ENCODE measurements at regions not wholly inside any gene's neighbourhood (a gene's known extent, or its start where the extent isn't known, plus 50 kb on each side); places are given as distances from the start of the nearest gene placed in this dataset.

- no peak for TF ChIP-seq TOX (CRISPR knock-in tag; IDR thresholded peaks at IDR 0.05; ENCODE audit: borderline replicate concordance)
- TF ChIP-seq CSDC2 (CRISPR knock-in tag; IDR thresholded peaks at IDR 0.05) = no peak
These were observed 84.7 kb upstream of the SLC25A36 start (continued) for GRCh38 chr3:140856905-140857304.

- TF ChIP-seq PATZ1 (CRISPR knock-in tag; IDR thresholded peaks at IDR 0.05; ENCODE audit: borderline replicate concordance) (no peak), PPARA (CRISPR knock-in tag; IDR thresholded peaks at IDR 0.05; ENCODE audit: borderline replicate concordance) (no peak), SNAI2 (CRISPR knock-in tag; IDR thresholded peaks at IDR 0.05) (no peak), CSDC2 (CRISPR knock-in tag; IDR thresholded peaks at IDR 0.05) (no peak), TSHZ2 (CRISPR knock-in tag; IDR thresholded peaks at IDR 0.05) (no peak), BACH2 (CRISPR knock-in tag; IDR thresholded peaks at IDR 0.05; ENCODE audit: borderline replicate concordance) (no peak), TCF4 (CRISPR knock-in tag; IDR thresholded peaks at IDR 0.05; ENCODE audit: borderline replicate concordance) (no peak), OSR1 (CRISPR knock-in tag; IDR thresholded peaks at IDR 0.05) (no peak), POU6F1 (CRISPR knock-in tag; IDR thresholded peaks at IDR 0.05; ENCODE audit: borderline replicate concordance, low read depth) (no peak), ESRRG (CRISPR knock-in tag; IDR thresholded peaks at IDR 0.05) (no peak), ZNF8 (CRISPR knock-in tag; IDR thresholded peaks at IDR 0.05) (no peak), GLIS3 (CRISPR knock-in tag; IDR thresholded peaks at IDR 0.05) (no peak), ARNTL (CRISPR knock-in tag; IDR thresholded peaks at IDR 0.05; ENCODE audit: borderline replicate concordance, low read depth) (no peak), ZNF70 (CRISPR knock-in tag; IDR thresholded peaks at IDR 0.05) (no peak), ZNF565 (CRISPR knock-in tag; conservative IDR thresholded peaks at IDR 0.05; ENCODE audit: low read depth) (no peak), RARB (CRISPR knock-in tag; IDR thresholded peaks at IDR 0.05) (no peak), ZFP30 (CRISPR knock-in tag; IDR thresholded peaks at IDR 0.05) (no peak)
- no peak for ATAC-seq
These were observed 83.6 kb upstream of the SLC25A36 start for GRCh38 chr3:140857993-140858392.

- no peak for ATAC-seq
- TF ChIP-seq POU6F1 (CRISPR knock-in tag; IDR thresholded peaks at IDR 0.05; ENCODE audit: borderline replicate concordance, low read depth) (no peak), ZC3H10 (CRISPR knock-in tag; IDR thresholded peaks at IDR 0.05) (no peak), ZFP3 (CRISPR knock-in tag; IDR thresholded peaks at IDR 0.05) (no peak), ARNTL (CRISPR knock-in tag; IDR thresholded peaks at IDR 0.05; ENCODE audit: borderline replicate concordance, low read depth) (no peak), PATZ1 (CRISPR knock-in tag; IDR thresholded peaks at IDR 0.05; ENCODE audit: borderline replicate concordance) (no peak), TCF4 (CRISPR knock-in tag; IDR thresholded peaks at IDR 0.05; ENCODE audit: borderline replicate concordance) (no peak), GLIS3 (CRISPR knock-in tag; IDR thresholded peaks at IDR 0.05) (no peak), ZFP30 (CRISPR knock-in tag; IDR thresholded peaks at IDR 0.05) (no peak), ZNF70 (CRISPR knock-in tag; IDR thresholded peaks at IDR 0.05) (no peak), PPARA (CRISPR knock-in tag; IDR thresholded peaks at IDR 0.05; ENCODE audit: borderline replicate concordance) (no peak), SNAI2 (CRISPR knock-in tag; IDR thresholded peaks at IDR 0.05) (no peak), RARB (CRISPR knock-in tag; IDR thresholded peaks at IDR 0.05) (no peak), ZNF8 (CRISPR knock-in tag; IDR thresholded peaks at IDR 0.05) (no peak), CSDC2 (CRISPR knock-in tag; IDR thresholded peaks at IDR 0.05) (no peak), ZNF565 (CRISPR knock-in tag; conservative IDR thresholded peaks at IDR 0.05; ENCODE audit: low read depth) (no peak)
These were observed 81.9 kb upstream of the SLC25A36 start for GRCh38 chr3:140859592-140860336.

Data from SK-N-SH treated with all-trans-retinoic acid at 6 μM for 48 hours (cell line).